Spleen (tissue), 11 donors: ENCODE measurements at regions not wholly inside any gene's neighbourhood (a gene's known extent, or its start where the extent isn't known, plus 50 kb on each side); places are given as distances from the start of the nearest gene placed in this dataset.
"Not testable (repeated sequence)": the region's sequence is repeated elsewhere in the genome, so short reads cannot be mapped to it uniquely, and the experiment has no call there.

Experiments used
- DNase-seq: peaks from one replicate; pipeline ENCODE4 v3.0.0-alpha.2; 2020
- H3K27ac ChIP-seq, 8 donors: fragments of 200-600 bp; sonication (generic) in 7 of 8; 1 replicate in 4 of 8; 2 replicates in 4 of 8; pipeline versions ENCODE4 v1.5.0 to v1.8.0; 2016 to 2021; ENCODE audit warnings: inconsistent platforms in 4 of 8, mild to moderate bottlenecking in 4 of 8, moderate library complexity in 1 of 8
- H3K27me3 ChIP-seq, 7 donors: fragments of 200-600 bp; sonication (generic) in 6 of 7; replicated peaks in 1 of 7; 1 replicate in 4 of 7; 2 replicates in 3 of 7; pipeline versions ENCODE4 v1.5.0 to v1.8.0; 2016 to 2021; ENCODE audit warnings: inconsistent platforms in 3 of 7, mild to moderate bottlenecking in 1 of 7
- H3K36me3 ChIP-seq, 6 donors: fragments of 200-600 bp; sonication (generic) in 5 of 6; 1 replicate in 4 of 6; 2 replicates in 2 of 6; pipeline versions ENCODE4 v1.5.0 to v1.8.0; 2016 to 2021; ENCODE audit warnings: inconsistent platforms in 2 of 6
- H3K4me1 ChIP-seq, 6 donors: fragments of 200-600 bp; sonication (generic) in 5 of 6; 1 replicate in 3 of 6; 2 replicates in 3 of 6; pipeline versions ENCODE4 v1.5.0 to v1.8.0; 2016 to 2021; ENCODE audit warnings: inconsistent platforms in 3 of 6
- H3K4me3 ChIP-seq, 8 donors: fragments of 200-600 bp; sonication (generic) in 7 of 8; 1 replicate in 4 of 8; 2 replicates in 4 of 8; pipeline versions ENCODE4 v1.5.0 to v1.8.0; 2016 to 2021; ENCODE audit warnings: inconsistent platforms in 4 of 8, mild to moderate bottlenecking in 4 of 8, moderate library complexity in 2 of 8
- H3K9me3 ChIP-seq, 8 donors: fragments of 200-600 bp; sonication (generic) in 7 of 8; 1 replicate in 4 of 8; 2 replicates in 4 of 8; pipeline versions ENCODE4 v1.5.0 to v1.8.0; 2016 to 2021; ENCODE audit warnings: inconsistent platforms in 4 of 8
- POLR2A ChIP-seq, 3 donors: fragments of 450-650 bp; IDR thresholded peaks; one replicate each; pipeline ENCODE4 v1.5.1; 2017; ENCODE audit warnings: antibody characterized with exemption in 3 of 3, mild to moderate bottlenecking in 1 of 3
- POLR2AphosphoS5 ChIP-seq, 3 donors: sonication (generic); formaldehyde crosslinking; IDR thresholded peaks; one replicate each; pipeline ENCODE4 v1.5.1; 2017; ENCODE audit warnings: antibody characterized with exemption in 3 of 3
- WGBS, 5 donors: extraction: QIAGEN DNeasy Blood & Tissue Kit in 3 of 5; methylation state at CpG; one replicate each; pipeline versions ENCODE4 v1.1.5 to v1.1.7; 2013 to 2018; 5-methylcytosine and 5-hydroxymethylcytosine counted together
- intact Hi-C: fragments of 100-400 bp; cut with DNase I; formaldehyde crosslinking; loops from one replicate; pipeline ENCODE4 v1.15.0; 2023; ENCODE audit warnings: low total_unique reads
- TF ChIP-seq, protein P1 (sequence below), 11 experiments: fragments of 200-600 bp in 7 of 11; fragments of 450-650 bp in 4 of 11; sonication (generic) in 4 of 11; IDR thresholded peaks in 8 of 11; conservative IDR thresholded peaks in 3 of 11; 1 replicate in 7 of 11; 2 replicates in 4 of 11; pipeline versions ENCODE4 v1.4.0 to v1.8.0; 2016 to 2021; ENCODE audit warnings: antibody characterized with exemption in 11 of 11, inconsistent platforms in 4 of 11, mild to moderate bottlenecking in 1 of 11
- donor health status: healthy with polysubstance abuse.
- donor health status: DM: no; HTN: no; CAD: no; lungs with moderate emphysema.
- donor health status: DM: no; HTN: no; CAD: no.
- donor health status: Bipolar disorder and iron deficiency.
- donor health status: healthy.
- donor health status: DM: no; HTN: no; CAD: no.
- donor health status: DM: yes; HTN: yes; CAD: no.

GRCh38 chr4:171308661-171309060 is 504.5 kb upstream of the GALNTL6 start:
- no peaks in the 10 kb centered on the region for H3K4me1 ChIP-seq
- DNase-seq = no peak
- H3K9me3 ChIP-seq = peaks cover 0 to 7% (median 0%) of the 10 kb centered on the region in 8 donors
- H3K36me3 ChIP-seq = no peaks in the 10 kb centered on the region
- H3K27ac ChIP-seq = no peak overlapping the region
- TF ChIP-seq POLR2AphosphoS5 (IDR thresholded peaks at IDR 0.05) (no peak), POLR2A (IDR thresholded peaks at IDR 0.05) (no peak)
- TF ChIP-seq, protein P1, sequence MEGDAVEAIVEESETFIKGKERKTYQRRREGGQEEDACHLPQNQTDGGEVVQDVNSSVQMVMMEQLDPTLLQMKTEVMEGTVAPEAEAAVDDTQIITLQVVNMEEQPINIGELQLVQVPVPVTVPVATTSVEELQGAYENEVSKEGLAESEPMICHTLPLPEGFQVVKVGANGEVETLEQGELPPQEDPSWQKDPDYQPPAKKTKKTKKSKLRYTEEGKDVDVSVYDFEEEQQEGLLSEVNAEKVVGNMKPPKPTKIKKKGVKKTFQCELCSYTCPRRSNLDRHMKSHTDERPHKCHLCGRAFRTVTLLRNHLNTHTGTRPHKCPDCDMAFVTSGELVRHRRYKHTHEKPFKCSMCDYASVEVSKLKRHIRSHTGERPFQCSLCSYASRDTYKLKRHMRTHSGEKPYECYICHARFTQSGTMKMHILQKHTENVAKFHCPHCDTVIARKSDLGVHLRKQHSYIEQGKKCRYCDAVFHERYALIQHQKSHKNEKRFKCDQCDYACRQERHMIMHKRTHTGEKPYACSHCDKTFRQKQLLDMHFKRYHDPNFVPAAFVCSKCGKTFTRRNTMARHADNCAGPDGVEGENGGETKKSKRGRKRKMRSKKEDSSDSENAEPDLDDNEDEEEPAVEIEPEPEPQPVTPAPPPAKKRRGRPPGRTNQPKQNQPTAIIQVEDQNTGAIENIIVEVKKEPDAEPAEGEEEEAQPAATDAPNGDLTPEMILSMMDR (IDR thresholded peaks at IDR 0.05 in 8 of 11, conservative IDR thresholded peaks at IDR 0.05 in 3 of 11) = no peak
- intact Hi-C loops = no loop called here
- no peak overlapping the region for H3K4me3 ChIP-seq
- H3K27me3 ChIP-seq = no peaks in the 10 kb centered on the region

DNA sequence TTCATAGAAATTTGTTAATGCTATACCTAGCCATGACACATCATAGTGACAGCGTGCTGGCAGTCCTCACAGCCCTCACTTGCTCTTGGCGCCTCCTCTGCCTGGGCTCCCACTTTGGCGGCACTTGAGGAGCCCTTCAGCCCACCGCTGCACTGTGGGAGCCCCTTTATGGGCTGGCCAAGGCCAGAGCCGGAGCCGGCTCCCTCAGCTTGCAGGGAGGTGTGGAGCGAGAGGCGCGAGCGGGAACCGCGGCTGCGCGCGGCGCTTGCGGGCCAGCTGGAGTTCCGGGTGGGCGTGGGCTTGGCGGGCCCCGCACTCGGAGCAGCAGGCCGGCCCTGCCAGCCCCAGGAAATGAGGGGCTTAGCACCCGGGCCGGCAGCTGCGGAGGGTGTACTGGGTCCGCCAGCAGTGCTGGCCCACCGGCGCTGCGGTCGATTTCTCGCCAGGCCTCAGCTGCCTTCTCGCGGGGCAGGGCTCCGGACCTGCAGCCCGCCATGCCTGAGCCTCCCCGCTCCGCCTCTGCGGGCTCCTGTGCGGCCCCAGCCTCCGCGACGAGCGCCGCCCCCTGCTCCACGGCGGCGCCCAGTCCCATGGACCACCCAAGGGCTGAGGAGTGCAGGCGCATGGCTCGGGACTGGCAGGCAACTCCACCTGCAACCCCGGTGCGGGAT is 515.0 kb upstream of the GALNTL6 start:
- intact Hi-C loops, H3K27ac ChIP-seq, H3K36me3 ChIP-seq, H3K4me3 ChIP-seq, H3K4me1 ChIP-seq, H3K27me3 ChIP-seq: not testable (repeated sequence)
- DNase-seq = peak; percentile 71
- 85 to 96% (median 93%) methylated on average over 32 to 52 of the region's 52 CpGs for WGBS, 5 donors
- peaks cover 0 to 25% (median 21%) of the 10 kb centered on the region in 8 donors for H3K9me3 ChIP-seq

DNA sequence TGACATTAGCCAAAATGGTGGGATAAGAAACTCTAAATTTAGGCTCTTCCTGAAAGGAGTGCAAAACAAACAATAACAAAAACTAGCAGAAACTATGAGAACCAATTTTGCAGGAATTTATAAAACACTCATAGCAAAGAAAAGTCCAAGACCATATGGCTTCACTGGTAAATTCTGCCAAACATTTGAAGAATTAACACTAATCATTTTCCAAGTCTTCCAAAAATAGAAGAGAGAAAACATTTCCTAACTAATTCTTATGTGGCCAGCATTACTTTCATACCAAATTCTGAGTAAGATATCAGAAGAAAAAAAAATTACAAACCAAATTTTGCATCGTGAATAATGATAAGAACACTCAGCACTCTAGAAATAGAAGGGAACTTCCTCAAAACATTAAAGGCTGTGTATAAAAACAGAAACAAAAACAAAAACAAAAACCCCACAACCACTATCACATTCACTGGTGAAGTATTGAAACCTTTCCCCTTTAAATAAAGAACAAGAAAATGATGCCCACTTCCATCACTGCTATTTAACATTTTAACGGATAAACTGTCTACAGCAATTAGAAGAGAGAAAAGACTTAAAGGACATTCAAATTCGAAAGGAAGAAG is 524.3 kb upstream of the GALNTL6 start:
- no peaks in the 10 kb centered on the region for H3K9me3 ChIP-seq
- TF ChIP-seq, protein P1 (IDR thresholded peaks at IDR 0.05 in 8 of 11, conservative IDR thresholded peaks at IDR 0.05 in 3 of 11) = no peak
- no peak overlapping the region for H3K4me3 ChIP-seq
- H3K27ac ChIP-seq = no peak overlapping the region
- intact Hi-C loops = no loop called here
- WGBS, 5 donors = 42 to 80% (median 75%) methylated on average over 3 of the region's 3 CpGs
- no peaks in the 10 kb centered on the region for H3K36me3 ChIP-seq
- no peaks in the 10 kb centered on the region for H3K27me3 ChIP-seq
- DNase-seq = no peak
- H3K4me1 ChIP-seq = no peaks in the 10 kb centered on the region

DNA sequence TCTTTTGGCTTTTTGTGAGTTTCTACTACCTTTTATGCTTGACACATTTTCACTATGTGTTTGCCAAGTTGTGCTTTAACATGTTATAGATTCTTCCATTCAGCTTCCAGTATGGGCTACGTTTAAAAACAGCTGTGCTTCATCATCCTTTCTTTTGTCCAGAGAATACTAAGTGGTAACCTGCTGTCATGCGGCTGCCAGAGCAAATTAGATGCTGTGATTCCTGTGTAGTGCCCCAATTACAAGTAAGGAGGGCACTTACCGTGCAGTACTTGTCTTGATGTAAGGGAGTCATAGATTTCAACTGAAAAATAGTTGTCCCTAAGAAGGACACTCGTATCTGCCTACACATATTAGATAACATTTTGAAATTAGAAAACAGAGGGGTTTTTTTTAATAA is 531.8 kb upstream of the GALNTL6 start:
- WGBS, 5 donors = 58 to 76% (median 71%) methylated on average over 4 of the region's 4 CpGs
- no peaks in the 10 kb centered on the region for H3K27me3 ChIP-seq
- DNase-seq = no peak

More for the DNA sequence above, 531.8 kb upstream of the GALNTL6 start:
- H3K4me3 ChIP-seq = no peak overlapping the region
- no peaks in the 10 kb centered on the region for H3K36me3 ChIP-seq
- no peak overlapping the region for H3K27ac ChIP-seq
- H3K9me3 ChIP-seq = no peaks in the 10 kb centered on the region
- TF ChIP-seq, protein P1 (IDR thresholded peaks at IDR 0.05 in 8 of 11, conservative IDR thresholded peaks at IDR 0.05 in 3 of 11) = no peak
- TF ChIP-seq POLR2A (IDR thresholded peaks at IDR 0.05) = no peak
- TF ChIP-seq POLR2AphosphoS5 (IDR thresholded peaks at IDR 0.05) = no peak
- intact Hi-C loops = no loop called here
- H3K4me1 ChIP-seq = no peaks in the 10 kb centered on the region
